Neural crest cell (in vitro differentiated cells): ENCODE measurements at regions not wholly inside any gene's neighbourhood (a gene's known extent, or its start where the extent isn't known, plus 50 kb on each side); places are given as distances from the start of the nearest gene placed in this dataset.

Experiments used
- DNase-seq: peaks from one replicate; pipeline ENCODE4 v3.0.0; 2021; ENCODE audit warnings: low read depth, mixed read lengths, low spot score
- H3K27ac Mint-ChIP-seq: one replicate; pipeline ENCODE4 v1.8.0; 2021; ENCODE audit warnings: mild to moderate bottlenecking, mixed read lengths; ENCODE audit not compliant: unreplicated experiment
- H3K27me3 Mint-ChIP-seq: 2 replicates; pipeline ENCODE4 v1.8.0; 2021; ENCODE audit warnings: low read depth, mild to moderate bottlenecking, mixed read lengths
- H3K36me3 Mint-ChIP-seq: 2 replicates; pipeline ENCODE4 v1.8.0; 2021; ENCODE audit warnings: low read depth, mild to moderate bottlenecking, mixed read lengths
- H3K4me1 Mint-ChIP-seq: 2 replicates; pipeline ENCODE4 v1.8.0; 2021; ENCODE audit warnings: mixed read lengths
- H3K4me3 Mint-ChIP-seq: one replicate; pipeline ENCODE4 v1.8.0; 2021; ENCODE audit warnings: mild to moderate bottlenecking, mixed read lengths
- H3K9me3 Mint-ChIP-seq: 2 replicates; pipeline ENCODE4 v1.8.0; 2021; ENCODE audit warnings: mixed read lengths
- TF ChIP-seq, protein P1 (sequence below): fragments of 200-600 bp; sonication (generic); conservative IDR thresholded peaks from 2 replicates; pipeline ENCODE4 v1.5.0; 2021; ENCODE audit warnings: antibody characterized with exemption, mild to moderate bottlenecking

DNA sequence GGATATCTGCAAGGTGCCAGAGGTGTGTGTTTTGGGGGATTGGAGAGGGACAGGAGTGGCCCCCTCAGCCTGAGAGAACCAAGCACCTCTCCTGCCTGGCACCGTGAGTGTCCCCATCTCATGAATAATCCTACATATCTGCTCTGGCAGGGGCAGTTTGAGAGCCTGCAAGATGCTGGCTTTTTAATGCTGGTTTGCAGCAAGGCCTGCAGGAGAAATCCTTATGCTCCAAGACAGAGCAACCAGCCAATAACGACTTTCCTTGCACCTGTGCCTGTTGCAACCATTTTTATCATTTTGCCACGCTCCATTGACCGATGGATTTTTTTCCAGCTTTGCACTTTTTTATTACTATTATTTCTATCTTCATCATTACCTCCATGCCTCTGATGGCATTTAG is 259.4 kb upstream of the SKOR2 start:
- Mint-ChIP-seq H3K27me3 (peaks cover 2% of the 10 kb centered on the region), H3K9me3 (no peaks in the 10 kb centered on the region), H3K36me3 (no peaks in the 10 kb centered on the region), H3K4me1 (no peaks in the 10 kb centered on the region), H3K4me3 (no peak overlapping the region), H3K27ac (no peak overlapping the region)
- TF ChIP-seq, protein P1, sequence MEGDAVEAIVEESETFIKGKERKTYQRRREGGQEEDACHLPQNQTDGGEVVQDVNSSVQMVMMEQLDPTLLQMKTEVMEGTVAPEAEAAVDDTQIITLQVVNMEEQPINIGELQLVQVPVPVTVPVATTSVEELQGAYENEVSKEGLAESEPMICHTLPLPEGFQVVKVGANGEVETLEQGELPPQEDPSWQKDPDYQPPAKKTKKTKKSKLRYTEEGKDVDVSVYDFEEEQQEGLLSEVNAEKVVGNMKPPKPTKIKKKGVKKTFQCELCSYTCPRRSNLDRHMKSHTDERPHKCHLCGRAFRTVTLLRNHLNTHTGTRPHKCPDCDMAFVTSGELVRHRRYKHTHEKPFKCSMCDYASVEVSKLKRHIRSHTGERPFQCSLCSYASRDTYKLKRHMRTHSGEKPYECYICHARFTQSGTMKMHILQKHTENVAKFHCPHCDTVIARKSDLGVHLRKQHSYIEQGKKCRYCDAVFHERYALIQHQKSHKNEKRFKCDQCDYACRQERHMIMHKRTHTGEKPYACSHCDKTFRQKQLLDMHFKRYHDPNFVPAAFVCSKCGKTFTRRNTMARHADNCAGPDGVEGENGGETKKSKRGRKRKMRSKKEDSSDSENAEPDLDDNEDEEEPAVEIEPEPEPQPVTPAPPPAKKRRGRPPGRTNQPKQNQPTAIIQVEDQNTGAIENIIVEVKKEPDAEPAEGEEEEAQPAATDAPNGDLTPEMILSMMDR: no peak
- DNase-seq: no peak

DNA sequence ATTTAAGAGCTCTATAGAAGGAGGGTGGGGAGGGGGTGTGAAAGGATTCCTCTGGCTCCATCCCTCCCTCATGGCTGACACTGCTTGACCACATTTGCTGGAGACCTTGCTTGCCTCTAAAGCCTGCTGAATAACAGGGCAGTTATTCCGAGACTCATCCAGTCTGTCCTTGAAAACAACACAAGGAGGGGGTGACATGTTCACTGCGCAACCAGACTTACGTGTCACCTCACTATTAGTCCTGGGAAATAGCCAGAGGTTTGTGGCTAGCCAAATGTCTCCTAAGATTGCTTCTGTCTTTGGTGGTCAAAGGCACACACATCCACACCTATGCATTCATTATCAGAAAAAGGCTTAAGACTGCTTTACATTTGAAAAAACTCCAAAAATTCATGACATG is 256.2 kb upstream of the SKOR2 start:
- no peaks in the 10 kb centered on the region for H3K4me1 Mint-ChIP-seq
- H3K9me3 Mint-ChIP-seq: no peaks in the 10 kb centered on the region
- no peak overlapping the region for H3K4me3 Mint-ChIP-seq
- no peak for DNase-seq
- TF ChIP-seq, protein P1: no peak
- no peaks in the 10 kb centered on the region for H3K36me3 Mint-ChIP-seq
- H3K27ac Mint-ChIP-seq: no peak overlapping the region
- H3K27me3 Mint-ChIP-seq: no peaks in the 10 kb centered on the region

DNA sequence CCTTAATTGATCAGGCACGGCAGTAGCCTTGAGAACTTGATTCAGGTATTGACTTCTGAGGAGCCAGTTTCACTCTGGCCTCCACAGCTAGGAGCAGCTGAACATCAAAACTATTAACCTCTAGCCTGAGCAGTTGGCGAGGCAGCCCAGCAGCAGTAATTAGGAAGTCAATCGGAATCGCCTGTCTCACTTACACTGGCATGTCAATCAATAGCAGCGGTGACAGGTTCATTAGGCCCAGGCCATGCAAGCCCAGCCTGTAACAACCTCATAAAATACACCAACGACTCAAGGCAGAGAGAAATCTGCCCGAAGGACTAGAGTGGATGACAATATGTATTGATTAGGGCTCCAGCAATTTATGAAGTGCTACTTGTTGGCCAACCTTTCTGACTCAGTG is 255.4 kb upstream of the SKOR2 start:
- DNase-seq: no peak
- Mint-ChIP-seq H3K36me3 (no peaks in the 10 kb centered on the region), H3K27me3 (no peaks in the 10 kb centered on the region), H3K4me3 (no peak overlapping the region), H3K27ac (no peak overlapping the region), H3K4me1 (no peaks in the 10 kb centered on the region), H3K9me3 (no peaks in the 10 kb centered on the region)
- TF ChIP-seq, protein P1: no peak

DNA sequence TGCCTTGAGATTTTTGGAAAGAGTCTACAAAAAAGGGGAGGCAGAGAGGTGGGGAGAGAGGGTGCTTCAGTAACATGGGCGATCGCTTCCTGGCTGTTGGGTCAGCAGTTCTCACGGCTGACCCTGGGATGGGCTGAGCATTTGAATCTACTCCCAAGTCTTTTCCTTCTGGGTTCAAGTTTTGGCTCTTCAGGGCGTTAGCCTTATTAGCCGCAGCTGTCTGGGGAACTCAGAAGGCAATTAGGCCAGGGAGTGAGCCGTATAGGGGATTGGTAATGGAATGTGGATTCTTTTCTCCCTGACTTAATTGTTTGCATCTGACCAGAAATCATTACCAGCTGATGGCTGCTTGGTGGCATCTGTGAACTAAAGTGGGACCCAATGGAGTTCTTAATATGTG is 250.5 kb upstream of the SKOR2 start:
- H3K9me3 Mint-ChIP-seq: no peaks in the 10 kb centered on the region
- no peak overlapping the region for H3K4me3 Mint-ChIP-seq
- no peak overlapping the region for H3K27ac Mint-ChIP-seq
- no peak for DNase-seq
- no peaks in the 10 kb centered on the region for H3K36me3 Mint-ChIP-seq
- TF ChIP-seq, protein P1: no peak
- no peaks in the 10 kb centered on the region for H3K4me1 Mint-ChIP-seq
- peaks cover 8% of the 10 kb centered on the region for H3K27me3 Mint-ChIP-seq

DNA sequence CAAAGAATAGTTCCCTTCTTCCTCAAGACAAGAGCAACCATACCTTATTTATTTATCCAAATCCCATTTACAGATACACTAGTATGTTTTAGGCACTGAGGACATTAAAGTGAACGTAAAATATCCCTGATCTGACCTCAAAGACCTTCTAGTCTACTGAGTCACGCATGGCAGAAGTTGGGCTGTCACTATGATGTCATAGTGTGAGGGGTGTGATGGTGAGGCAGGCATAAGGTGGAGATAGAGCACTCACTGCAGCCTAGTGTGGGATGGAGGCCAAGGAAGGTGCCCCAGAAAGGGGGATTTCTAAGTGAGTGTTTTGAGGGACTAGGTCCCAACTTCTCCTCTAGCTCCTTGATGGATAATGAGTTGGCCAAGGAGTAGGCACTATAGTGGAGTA is 249.5 kb upstream of the SKOR2 start:
- no peak overlapping the region for H3K4me3 Mint-ChIP-seq
- no peaks in the 10 kb centered on the region for H3K9me3 Mint-ChIP-seq
- H3K36me3 Mint-ChIP-seq: no peaks in the 10 kb centered on the region
- TF ChIP-seq, protein P1: no peak
- H3K4me1 Mint-ChIP-seq: no peaks in the 10 kb centered on the region
- no peak for DNase-seq
- no peak overlapping the region for H3K27ac Mint-ChIP-seq
- H3K27me3 Mint-ChIP-seq: peaks cover 8% of the 10 kb centered on the region

DNA sequence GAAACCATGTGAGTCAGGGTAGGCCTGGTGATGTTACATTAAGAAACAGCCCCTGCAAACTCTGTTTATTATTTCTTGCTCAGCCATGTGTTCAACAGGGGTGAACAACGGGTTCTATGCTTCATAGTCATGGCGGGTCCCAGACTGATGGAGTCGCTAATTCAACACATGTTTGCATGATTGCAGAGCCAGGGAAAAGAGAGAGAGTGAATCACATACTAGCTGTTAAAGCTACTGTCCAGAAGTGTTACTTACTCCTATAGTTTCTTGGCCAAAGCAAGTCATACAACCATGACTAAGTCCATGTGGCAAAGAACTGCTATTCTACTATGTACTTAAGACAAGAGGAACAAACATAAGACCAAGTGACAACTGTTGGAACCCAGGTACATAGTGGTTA is 241.2 kb upstream of the SKOR2 start:
- TF ChIP-seq, protein P1: no peak
- Mint-ChIP-seq H3K4me3 (no peak overlapping the region), H3K9me3 (no peaks in the 10 kb centered on the region), H3K4me1 (no peaks in the 10 kb centered on the region), H3K27me3 (peaks cover 11% of the 10 kb centered on the region), H3K36me3 (no peaks in the 10 kb centered on the region), H3K27ac (no peak overlapping the region)
- DNase-seq: no peak
